ENCODE measurements at regions not wholly inside any gene's neighbourhood (a gene's known extent, or its start where the extent isn't known, plus 50 kb on each side); places are given as distances from the start of the nearest gene placed in this dataset. TPM values are rescaled to one million over a fixed set of nuclear protein-coding genes. Genes with fewer than 3 reads are reported as not detected.

Small RNA genes in the stretch of these regions (microRNA-seq; reads per million reads assigned to microRNA genes)
- gene MIR8079, result not detected

Small RNA genes in the stretch of these regions (small RNA-seq; reads per million reads assigned to genes)
- gene MIR8079 (ENCODE audit: insufficient read depth in 2 of 3, insufficient read length in 3 of 3, low read depth in 2 of 3, low replicate concordance in 1 of 3), result 0 reads per million in 3 experiments
